ENCODE measurements at regions not wholly inside any gene's neighbourhood (a gene's known extent, or its start where the extent isn't known, plus 50 kb on each side); places are given as distances from the start of the nearest gene placed in this dataset.
"Not testable (repeated sequence)": the region's sequence is repeated elsewhere in the genome, so short reads cannot be mapped to it uniquely, and the experiment has no call there.

- TF ChIP-seq CTCF (IDR thresholded peaks at IDR 0.05); ZFX (IDR thresholded peaks at IDR 0.05; ENCODE audit: borderline replicate concordance): not testable (repeated sequence)
These were observed 53.6 kb upstream of the EDA2R start for GRCh38 chrX:66692512-66692911.
